Activated naive CD8-positive, alpha-beta T cell treated with anti-CD3 and anti-CD28 coated beads, Interleukin-2, amount 50 U/mL, for 16 hours (primary cell): ENCODE measurements at regions not wholly inside any gene's neighbourhood (a gene's known extent, or its start where the extent isn't known, plus 50 kb on each side); places are given as distances from the start of the nearest gene placed in this dataset.

Source experiments
- DNase-seq: peaks from one replicate; pipeline ENCODE4 v3.0.0-alpha.2; 2020; ENCODE audit warnings: low read depth, low spot score

GRCh38 chr22:47564651-47565434 lies 802.4 kb downstream of the TBC1D22A start:
- DNase-seq = no peak

GRCh38 chr22:47564158-47564450 lies 801.7 kb downstream of the TBC1D22A start:
- DNase-seq = no peak

- no peak for DNase-seq
These were observed 801.1 kb downstream of the TBC1D22A start for GRCh38 chr22:47563406-47564157.

GRCh38 chr22:47561766-47562165 lies 799.3 kb downstream of the TBC1D22A start:
- no peak for DNase-seq

GRCh38 chr22:47561115-47561675 lies 798.7 kb downstream of the TBC1D22A start:
- DNase-seq = no peak

- DNase-seq = no peak
These were observed 796.6 kb downstream of the TBC1D22A start for GRCh38 chr22:47558828-47559700.

- DNase-seq = no peak
These were observed 794.0 kb downstream of the TBC1D22A start for GRCh38 chr22:47556473-47556872.

- DNase-seq = no peak
These were observed 791.0 kb downstream of the TBC1D22A start for GRCh38 chr22:47553436-47553835.

- DNase-seq = no peak
These were observed 790.2 kb downstream of the TBC1D22A start for GRCh38 chr22:47552541-47553205.

- DNase-seq = no peak
These were observed 789.6 kb downstream of the TBC1D22A start for GRCh38 chr22:47552024-47552423.

- DNase-seq = no peak
These were observed 789.0 kb downstream of the TBC1D22A start for GRCh38 chr22:47551431-47551775.

GRCh38 chr22:47550524-47551430 lies 788.3 kb downstream of the TBC1D22A start:
- no peak for DNase-seq

- DNase-seq = no peak
These were observed 787.4 kb downstream of the TBC1D22A start for GRCh38 chr22:47549741-47550340.

GRCh38 chr22:47548953-47549740 lies 786.7 kb downstream of the TBC1D22A start:
- DNase-seq = no peak

- no peak for DNase-seq
These were observed 785.6 kb downstream of the TBC1D22A start for GRCh38 chr22:47547881-47548650.

GRCh38 chr22:47547239-47547661 lies 784.8 kb downstream of the TBC1D22A start:
- DNase-seq = no peak

- DNase-seq = no peak
These were observed 782.2 kb downstream of the TBC1D22A start for GRCh38 chr22:47544696-47545095.

- DNase-seq = no peak
These were observed 781.0 kb downstream of the TBC1D22A start for GRCh38 chr22:47543447-47543846.
